ENCODE measurements at regions not wholly inside any gene's neighbourhood (a gene's known extent, or its start where the extent isn't known, plus 50 kb on each side); places are given as distances from the start of the nearest gene placed in this dataset.

DNA sequence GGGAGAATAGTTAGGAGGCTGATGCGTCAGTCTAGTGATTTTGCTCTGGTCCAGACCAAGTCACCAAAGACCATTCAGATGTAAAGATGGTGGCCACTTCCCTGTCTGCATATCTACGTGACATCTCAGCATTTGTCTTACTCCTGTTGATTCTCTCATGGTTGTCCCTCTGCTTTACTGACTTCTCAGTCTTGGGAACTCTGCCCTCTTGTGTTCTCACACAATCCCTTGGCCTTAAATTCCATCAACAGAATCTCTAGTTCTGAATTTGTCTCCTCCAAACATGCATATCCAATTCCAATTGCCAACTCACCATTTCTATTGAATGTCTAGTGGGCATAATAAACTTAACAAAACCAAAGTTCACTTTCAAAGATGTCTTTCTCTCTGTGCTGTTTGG lies 147.8 kb downstream of the SLC24A2 start:
- TF ChIP-seq, protein P1, sequence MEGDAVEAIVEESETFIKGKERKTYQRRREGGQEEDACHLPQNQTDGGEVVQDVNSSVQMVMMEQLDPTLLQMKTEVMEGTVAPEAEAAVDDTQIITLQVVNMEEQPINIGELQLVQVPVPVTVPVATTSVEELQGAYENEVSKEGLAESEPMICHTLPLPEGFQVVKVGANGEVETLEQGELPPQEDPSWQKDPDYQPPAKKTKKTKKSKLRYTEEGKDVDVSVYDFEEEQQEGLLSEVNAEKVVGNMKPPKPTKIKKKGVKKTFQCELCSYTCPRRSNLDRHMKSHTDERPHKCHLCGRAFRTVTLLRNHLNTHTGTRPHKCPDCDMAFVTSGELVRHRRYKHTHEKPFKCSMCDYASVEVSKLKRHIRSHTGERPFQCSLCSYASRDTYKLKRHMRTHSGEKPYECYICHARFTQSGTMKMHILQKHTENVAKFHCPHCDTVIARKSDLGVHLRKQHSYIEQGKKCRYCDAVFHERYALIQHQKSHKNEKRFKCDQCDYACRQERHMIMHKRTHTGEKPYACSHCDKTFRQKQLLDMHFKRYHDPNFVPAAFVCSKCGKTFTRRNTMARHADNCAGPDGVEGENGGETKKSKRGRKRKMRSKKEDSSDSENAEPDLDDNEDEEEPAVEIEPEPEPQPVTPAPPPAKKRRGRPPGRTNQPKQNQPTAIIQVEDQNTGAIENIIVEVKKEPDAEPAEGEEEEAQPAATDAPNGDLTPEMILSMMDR (conservative IDR thresholded peaks at IDR 0.05; ENCODE audit: low read depth, low read length) = peak; percentile 23; the same call in 1 of the 2 replicates
- TF ChIP-seq EZH2 (IDR thresholded peaks at IDR 0.05; ENCODE audit: low read length, unreplicated experiment) (no peak), EZH2phosphoT487 (IDR thresholded peaks at IDR 0.05; ENCODE audit: borderline replicate concordance, low read length) (no peak)

Data from PC-3 (cell line).